IMR-90 (cell line): ENCODE measurements at regions not wholly inside any gene's neighbourhood (a gene's known extent, or its start where the extent isn't known, plus 50 kb on each side); places are given as distances from the start of the nearest gene placed in this dataset.

Source experiments
- BHLHE40 ChIP-seq: fragments of 150-350 bp; IDR thresholded peaks from 2 replicates; pipeline ENCODE4 v1.6.1; 2016; ENCODE audit warnings: mild to moderate bottlenecking, low read depth, low read length
- CEBPB ChIP-seq: IDR thresholded peaks from 2 replicates; pipeline ENCODE4 v1.6.1; 2012; ENCODE audit warnings: low read depth, low read length, improper control_type of control experiment
- MXI1 ChIP-seq: IDR thresholded peaks from 2 replicates; pipeline ENCODE4 v1.6.1; 2012; ENCODE audit warnings: low read depth, mild to moderate bottlenecking, low read length, moderate library complexity, borderline replicate concordance
- NFE2L2 ChIP-seq: fragments of 150-350 bp; IDR thresholded peaks from 2 replicates; pipeline ENCODE4 v1.6.1; 2016; ENCODE audit warnings: low read depth, mild to moderate bottlenecking, low read length
- POLR2A ChIP-seq: IDR thresholded peaks from 2 replicates; pipeline ENCODE4 v1.6.1; 2012; ENCODE audit warnings: mild to moderate bottlenecking, low read depth, low read length
- RAD21 ChIP-seq: IDR thresholded peaks from 2 replicates; pipeline ENCODE4 v1.6.1; 2012; ENCODE audit warnings: low read length, improper control_type of control experiment
- RFX5 ChIP-seq: IDR thresholded peaks from 2 replicates; pipeline ENCODE4 v1.8.0; 2012; ENCODE audit warnings: low read depth, mild to moderate bottlenecking, low read length, moderate library complexity
- SMC3 ChIP-seq: fragments of 150-350 bp; IDR thresholded peaks from 2 replicates; pipeline ENCODE4 v1.6.1; 2016; ENCODE audit warnings: low read depth, mild to moderate bottlenecking, antibody characterized with exemption, low read length, moderate library complexity
- TF ChIP-seq, protein P1 (sequence below): conservative IDR thresholded peaks from 2 replicates; pipeline ENCODE4 v1.5.1; 2012; ENCODE audit warnings: mild to moderate bottlenecking, low read depth, low read length, improper control_type of control experiment
- TF ChIP-seq, protein P2 (sequence below): fragments of 150-350 bp; IDR thresholded peaks from 2 replicates; pipeline ENCODE4 v1.6.1; 2017; ENCODE audit warnings: mild to moderate bottlenecking, antibody characterized with exemption, low read length, low read depth
- TF ChIP-seq, protein P3 (sequence below): fragments of 150-350 bp; IDR thresholded peaks from 2 replicates; pipeline ENCODE4 v1.6.1; 2016; ENCODE audit warnings: low read depth, mild to moderate bottlenecking, low read length, moderate library complexity, borderline replicate concordance

DNA sequence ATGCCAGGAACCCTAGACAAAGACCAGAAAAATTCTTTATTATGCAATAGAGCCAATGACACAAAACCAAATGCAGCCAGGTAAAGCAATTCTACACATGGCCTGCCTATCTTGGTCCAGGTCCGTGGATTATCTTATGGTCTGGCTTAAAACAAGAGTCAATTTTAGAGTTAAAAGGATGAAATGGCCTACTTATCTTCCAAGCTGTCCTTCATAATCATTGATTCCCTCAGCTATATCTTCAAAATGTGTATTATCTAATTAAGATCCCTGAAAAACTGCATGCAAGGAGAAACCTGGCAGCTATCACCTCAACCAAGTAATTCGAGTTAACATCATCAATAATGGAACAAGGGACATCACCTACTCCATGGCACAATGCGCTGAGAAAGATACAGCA, 479.4 kb upstream of the NRP1 start:
- TF ChIP-seq, protein P1, sequence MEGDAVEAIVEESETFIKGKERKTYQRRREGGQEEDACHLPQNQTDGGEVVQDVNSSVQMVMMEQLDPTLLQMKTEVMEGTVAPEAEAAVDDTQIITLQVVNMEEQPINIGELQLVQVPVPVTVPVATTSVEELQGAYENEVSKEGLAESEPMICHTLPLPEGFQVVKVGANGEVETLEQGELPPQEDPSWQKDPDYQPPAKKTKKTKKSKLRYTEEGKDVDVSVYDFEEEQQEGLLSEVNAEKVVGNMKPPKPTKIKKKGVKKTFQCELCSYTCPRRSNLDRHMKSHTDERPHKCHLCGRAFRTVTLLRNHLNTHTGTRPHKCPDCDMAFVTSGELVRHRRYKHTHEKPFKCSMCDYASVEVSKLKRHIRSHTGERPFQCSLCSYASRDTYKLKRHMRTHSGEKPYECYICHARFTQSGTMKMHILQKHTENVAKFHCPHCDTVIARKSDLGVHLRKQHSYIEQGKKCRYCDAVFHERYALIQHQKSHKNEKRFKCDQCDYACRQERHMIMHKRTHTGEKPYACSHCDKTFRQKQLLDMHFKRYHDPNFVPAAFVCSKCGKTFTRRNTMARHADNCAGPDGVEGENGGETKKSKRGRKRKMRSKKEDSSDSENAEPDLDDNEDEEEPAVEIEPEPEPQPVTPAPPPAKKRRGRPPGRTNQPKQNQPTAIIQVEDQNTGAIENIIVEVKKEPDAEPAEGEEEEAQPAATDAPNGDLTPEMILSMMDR, result no peak
- TF ChIP-seq RFX5, result no peak
- no peak for TF ChIP-seq POLR2A
- TF ChIP-seq BHLHE40, result no peak
- TF ChIP-seq MXI1, result no peak
- no peak for TF ChIP-seq RAD21
- no peak for TF ChIP-seq CEBPB
- no peak for TF ChIP-seq SMC3
- TF ChIP-seq, protein P2, sequence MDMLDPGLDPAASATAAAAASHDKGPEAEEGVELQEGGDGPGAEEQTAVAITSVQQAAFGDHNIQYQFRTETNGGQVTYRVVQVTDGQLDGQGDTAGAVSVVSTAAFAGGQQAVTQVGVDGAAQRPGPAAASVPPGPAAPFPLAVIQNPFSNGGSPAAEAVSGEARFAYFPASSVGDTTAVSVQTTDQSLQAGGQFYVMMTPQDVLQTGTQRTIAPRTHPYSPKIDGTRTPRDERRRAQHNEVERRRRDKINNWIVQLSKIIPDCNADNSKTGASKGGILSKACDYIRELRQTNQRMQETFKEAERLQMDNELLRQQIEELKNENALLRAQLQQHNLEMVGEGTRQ, result no peak
- TF ChIP-seq, protein P3, sequence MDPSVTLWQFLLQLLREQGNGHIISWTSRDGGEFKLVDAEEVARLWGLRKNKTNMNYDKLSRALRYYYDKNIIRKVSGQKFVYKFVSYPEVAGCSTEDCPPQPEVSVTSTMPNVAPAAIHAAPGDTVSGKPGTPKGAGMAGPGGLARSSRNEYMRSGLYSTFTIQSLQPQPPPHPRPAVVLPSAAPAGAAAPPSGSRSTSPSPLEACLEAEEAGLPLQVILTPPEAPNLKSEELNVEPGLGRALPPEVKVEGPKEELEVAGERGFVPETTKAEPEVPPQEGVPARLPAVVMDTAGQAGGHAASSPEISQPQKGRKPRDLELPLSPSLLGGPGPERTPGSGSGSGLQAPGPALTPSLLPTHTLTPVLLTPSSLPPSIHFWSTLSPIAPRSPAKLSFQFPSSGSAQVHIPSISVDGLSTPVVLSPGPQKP, result no peak
- no peak for TF ChIP-seq NFE2L2
